Transverse colon (tissue), 4 donors: ENCODE measurements at regions not wholly inside any gene's neighbourhood (a gene's known extent, or its start where the extent isn't known, plus 50 kb on each side); places are given as distances from the start of the nearest gene placed in this dataset.

Source experiments
- DNase-seq: peaks from one replicate; pipeline ENCODE4 v3.0.0-alpha.2; 2019
- H3K27ac ChIP-seq, 4 donors: fragments of 200-600 bp; sonication (generic); 2 replicates each; pipeline ENCODE4 v1.5.1; 2016 to 2018; ENCODE audit warnings: inconsistent platforms in 4 of 4
- H3K27me3 ChIP-seq: fragments of 200-600 bp; sonication (generic); 2 replicates; pipeline ENCODE4 v1.5.1; 2017; ENCODE audit warnings: inconsistent platforms
- H3K36me3 ChIP-seq, 4 donors: fragments of 200-600 bp; sonication (generic); 2 replicates each; pipeline ENCODE4 v1.5.1; 2017 to 2019; ENCODE audit warnings: inconsistent platforms in 4 of 4
- H3K4me1 ChIP-seq, 4 donors: fragments of 200-600 bp; sonication (generic); 2 replicates each; pipeline ENCODE4 v1.5.1; 2017 to 2020; ENCODE audit warnings: inconsistent platforms in 4 of 4
- H3K4me3 ChIP-seq, 4 donors: fragments of 200-600 bp; sonication (generic); 1 replicate in 1 of 4; 2 replicates in 3 of 4; pipeline versions ENCODE4 v1.5.1 to v1.6.1; 2017 to 2019; ENCODE audit warnings: inconsistent platforms in 4 of 4
- H3K9me3 ChIP-seq, 2 donors: fragments of 200-600 bp; sonication (generic); 2 replicates each; pipeline ENCODE4 v1.5.1; 2017 to 2019; ENCODE audit warnings: inconsistent platforms in 2 of 2
- CTCF ChIP-seq, 5 experiments: fragments of 200-600 bp in 3 of 5; fragments of 450-650 bp in 2 of 5; sonication (generic) in 3 of 5; IDR thresholded peaks; 1 replicate in 2 of 5; 2 replicates in 3 of 5; pipeline ENCODE4 v1.5.1; 2016 to 2017; ENCODE audit warnings: antibody characterized with exemption in 5 of 5, inconsistent platforms in 3 of 5, mild to moderate bottlenecking in 2 of 5, moderate library complexity in 1 of 5
- EP300 ChIP-seq: sonication (generic); formaldehyde crosslinking; IDR thresholded peaks from one replicate; pipeline ENCODE4 v1.6.1; 2017; ENCODE audit warnings: antibody characterized with exemption, low read depth
- POLR2A ChIP-seq: fragments of 450-650 bp; IDR thresholded peaks from one replicate; pipeline ENCODE4 v1.6.1; 2016; ENCODE audit warnings: antibody characterized with exemption, mild to moderate bottlenecking, moderate library complexity
- POLR2AphosphoS5 ChIP-seq, 3 donors: sonication (generic); formaldehyde crosslinking; IDR thresholded peaks; one replicate each; pipeline ENCODE4 v1.6.1; 2016; ENCODE audit warnings: antibody characterized with exemption in 3 of 3
- WGBS, 2 donors: methylation state at CpG; one replicate each; pipeline ENCODE4 v1.1.5; 2018; ENCODE audit warnings: low coverage in 1 of 2; 5-methylcytosine and 5-hydroxymethylcytosine counted together
- in situ Hi-C, 4 donors: fragments of 200-750 bp; cut with MboI; loops; one replicate each; pipeline versions ENCODE4 v1.15.0 to v1.15.1; 2017; ENCODE audit warnings: low sequenced_read_pairs in 3 of 4, low pct_ligation_motif_present in 1 of 4, low pct_unique_long_range_greater_than_20kb in 1 of 4
- intact Hi-C: fragments of 100-400 bp; cut with DNase I; formaldehyde crosslinking; loops from one replicate; pipeline ENCODE4 v1.15.1; 2023; ENCODE audit warnings: low total_unique reads

GRCh38 chr4:151987606-151988005, 226.8 kb upstream of the GATB start:
- WGBS, 2 donors: 84 to 86% methylated on average over 4 of the region's 4 CpGs
- in situ Hi-C loops (no loop called here), intact Hi-C loops (no loop called here)
- DNase-seq: no peak
- no peak overlapping the region for H3K27ac ChIP-seq
- H3K27me3 ChIP-seq: no peaks in the 10 kb centered on the region
- H3K36me3 ChIP-seq: no peaks in the 10 kb centered on the region
- H3K4me1 ChIP-seq: peaks cover 0 to 4% (median 0%) of the 10 kb centered on the region in 4 donors
- no peaks in the 10 kb centered on the region for H3K9me3 ChIP-seq
- no peak overlapping the region for H3K4me3 ChIP-seq
- TF ChIP-seq POLR2A (no peak), CTCF (IDR thresholded peaks at IDR 0.05) (no peak), EP300 (no peak), POLR2AphosphoS5 (IDR thresholded peaks at IDR 0.05) (no peak)

DNA sequence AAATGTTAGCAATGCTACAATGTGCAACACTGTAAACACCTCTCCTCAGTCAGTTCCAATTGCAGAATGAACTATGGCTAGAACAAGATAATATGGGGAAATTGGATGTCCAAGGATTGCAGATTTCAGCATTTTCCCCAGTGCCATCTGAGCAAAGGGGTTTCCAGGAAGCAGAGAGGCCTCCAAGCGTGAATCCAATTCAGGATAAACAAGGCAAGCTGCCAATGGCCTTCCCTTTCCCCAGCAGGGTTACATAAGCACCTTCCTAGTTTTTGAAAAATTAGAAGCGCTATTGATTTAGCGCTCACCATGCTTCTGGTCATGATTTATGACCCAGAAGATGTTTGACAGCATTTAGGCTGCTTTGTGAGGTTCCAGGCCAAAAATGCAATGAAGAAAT, 223.0 kb upstream of the GATB start:
- H3K4me1 ChIP-seq: no peaks in the 10 kb centered on the region
- H3K27me3 ChIP-seq: no peaks in the 10 kb centered on the region
- H3K9me3 ChIP-seq: no peaks in the 10 kb centered on the region
- TF ChIP-seq POLR2AphosphoS5 (IDR thresholded peaks at IDR 0.05) (no peak), POLR2A (no peak), EP300 (no peak), CTCF (IDR thresholded peaks at IDR 0.05) (no peak)
- intact Hi-C loops: no loop called here
- in situ Hi-C loops: no loop called here
- no peak overlapping the region for H3K4me3 ChIP-seq
- H3K27ac ChIP-seq: no peak overlapping the region
- DNase-seq: no peak
- H3K36me3 ChIP-seq: no peaks in the 10 kb centered on the region
- 55 to 57% methylated on average over 3 of the region's 3 CpGs for WGBS, 2 donors

GRCh38 chr4:151979819-151980218, 219.0 kb upstream of the GATB start:
- no peaks in the 10 kb centered on the region for H3K36me3 ChIP-seq
- peaks cover 6% of the 10 kb centered on the region in 2 donors for H3K9me3 ChIP-seq
- no peaks in the 10 kb centered on the region for H3K27me3 ChIP-seq
- in situ Hi-C loops: no loop called here
- TF ChIP-seq POLR2AphosphoS5 (IDR thresholded peaks at IDR 0.05) (no peak), EP300 (no peak), POLR2A (no peak), CTCF (IDR thresholded peaks at IDR 0.05) (no peak)
- no peaks in the 10 kb centered on the region for H3K4me1 ChIP-seq
- WGBS, 2 donors: 89 to 91% methylated on average over 4 of the region's 4 CpGs
- intact Hi-C loops: no loop called here
- H3K27ac ChIP-seq: no peak overlapping the region
- no peak for DNase-seq
- no peak overlapping the region for H3K4me3 ChIP-seq

DNA sequence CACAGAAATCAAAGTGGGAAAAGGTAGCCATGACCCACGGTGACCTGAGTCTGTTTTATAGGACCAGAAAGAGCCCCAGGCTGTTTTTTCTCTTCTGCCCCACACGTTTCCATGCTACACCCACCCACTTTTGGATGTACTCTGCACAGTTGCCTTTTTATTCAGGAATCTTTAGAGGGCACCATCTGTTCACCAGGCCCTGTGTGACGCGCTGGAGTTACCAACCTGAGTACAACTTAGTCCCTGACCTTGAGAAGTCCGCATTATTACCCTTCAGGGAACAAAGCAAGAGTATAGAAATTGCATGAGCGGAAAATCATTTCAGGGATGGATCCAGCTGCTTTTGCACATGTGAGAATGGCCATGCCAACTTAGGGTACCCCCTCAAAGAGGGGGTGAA, 207.8 kb upstream of the GATB start:
- intact Hi-C loops (no loop called here), in situ Hi-C loops (no loop called here)
- no peaks in the 10 kb centered on the region for H3K36me3 ChIP-seq
- no peak for DNase-seq
- H3K27me3 ChIP-seq: no peaks in the 10 kb centered on the region
- H3K27ac ChIP-seq: no peak overlapping the region
- TF ChIP-seq CTCF (IDR thresholded peaks at IDR 0.05): no peak
- TF ChIP-seq EP300: no peak
- TF ChIP-seq POLR2A: no peak
- no peak for TF ChIP-seq POLR2AphosphoS5 (IDR thresholded peaks at IDR 0.05)
- no peaks in the 10 kb centered on the region for H3K4me1 ChIP-seq
- no peak overlapping the region for H3K4me3 ChIP-seq
- 41 to 75% methylated on average over 2 to 6 of the region's 6 CpGs for WGBS, 2 donors
- H3K9me3 ChIP-seq: no peaks in the 10 kb centered on the region
